ENCODE measurements at regions not wholly inside any gene's neighbourhood (a gene's known extent, or its start where the extent isn't known, plus 50 kb on each side); places are given as distances from the start of the nearest gene placed in this dataset.

DNA sequence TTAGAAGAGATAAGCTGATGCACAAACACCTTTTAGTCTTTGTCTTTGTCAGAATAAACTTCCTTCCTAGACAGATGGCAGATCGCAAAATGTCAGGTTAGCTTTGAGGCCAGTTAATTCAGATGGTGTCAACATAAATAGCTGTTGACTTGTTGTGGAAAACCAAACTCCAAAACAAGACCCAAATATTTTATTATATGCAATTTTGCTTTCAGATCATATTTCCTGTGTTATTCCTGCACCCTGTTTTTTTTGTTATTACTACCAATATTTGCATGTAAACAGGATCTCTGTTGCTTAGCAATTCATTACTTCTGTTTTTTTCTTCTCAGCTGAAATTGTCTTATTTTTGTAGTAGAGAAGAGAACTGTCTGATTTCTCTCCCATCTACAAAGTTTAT is 316.0 kb downstream of the ETS1 start:
- in situ Hi-C loops (cut with HindIII; ENCODE audit: low sequenced_read_pairs) = no loop called here

DNA sequence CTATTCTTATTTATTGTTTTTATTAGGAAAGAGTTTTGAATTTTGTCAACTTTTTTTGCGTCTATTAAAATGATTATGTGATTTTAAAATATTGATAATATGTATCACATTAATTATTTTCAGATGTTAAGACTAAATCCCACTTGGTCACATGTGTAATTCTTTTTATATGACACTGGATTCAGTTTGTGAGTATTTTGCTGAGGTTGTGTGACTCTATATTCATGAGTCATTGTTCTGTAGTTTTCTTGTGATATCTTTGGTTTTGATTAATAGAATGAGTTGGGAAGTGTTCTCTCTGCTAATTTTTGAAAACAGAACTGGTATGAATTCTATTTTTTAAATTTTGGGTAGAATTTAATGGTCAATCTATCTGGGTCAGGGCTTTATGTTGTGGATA is 317.9 kb downstream of the ETS1 start:
- in situ Hi-C loops (cut with HindIII; ENCODE audit: low sequenced_read_pairs) = no loop called here

DNA sequence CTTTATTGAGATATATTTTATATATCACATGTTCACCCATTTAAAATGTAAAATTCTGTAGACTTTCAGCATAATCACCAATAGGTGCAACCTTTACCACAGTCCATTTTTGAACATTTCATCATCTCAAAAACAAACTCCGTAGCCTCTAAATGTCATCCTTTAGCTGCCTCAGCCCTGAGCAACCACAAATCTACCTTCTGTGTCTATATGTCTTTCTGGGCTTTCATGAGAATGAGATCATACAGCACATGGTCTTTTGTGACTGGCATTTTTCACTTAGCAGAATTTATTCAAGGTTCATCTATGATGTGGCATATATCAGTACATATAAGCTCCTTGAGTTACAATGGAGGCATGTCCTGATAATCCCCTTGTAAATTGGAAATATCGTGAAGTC is 320.5 kb downstream of the ETS1 start:
- in situ Hi-C loops (cut with HindIII; ENCODE audit: low sequenced_read_pairs) = no loop called here

GRCh38 chr11:128262463-128263345 is 324.7 kb downstream of the ETS1 start:
- in situ Hi-C loops (cut with HindIII; ENCODE audit: low sequenced_read_pairs) = no loop called here

- in situ Hi-C loops (cut with HindIII; ENCODE audit: low sequenced_read_pairs) = no loop called here
Observed at GRCh38 chr11:128261011-128261421, 326.3 kb downstream of the ETS1 start.

DNA sequence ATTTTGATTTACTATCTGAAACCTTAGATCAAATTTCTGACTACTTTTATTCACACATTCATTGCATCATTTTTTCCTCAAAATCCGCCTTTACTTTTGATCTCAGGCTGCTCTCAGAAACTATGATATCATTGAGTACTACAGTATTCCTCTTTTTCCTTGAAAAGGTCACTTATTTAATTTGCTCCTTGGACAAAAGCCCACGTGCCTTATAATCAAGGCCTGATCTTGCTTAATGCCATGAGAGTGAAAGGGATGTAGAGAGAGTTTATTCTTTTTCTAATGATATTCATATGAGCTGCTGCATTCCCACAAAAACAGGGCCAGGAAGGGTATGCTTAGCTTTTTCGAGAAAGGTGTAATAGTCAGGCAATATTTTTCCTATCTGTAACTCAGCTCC is 327.0 kb downstream of the ETS1 start:
- in situ Hi-C loops (cut with HindIII; ENCODE audit: low sequenced_read_pairs) = no loop called here

- in situ Hi-C loops (cut with HindIII; ENCODE audit: low sequenced_read_pairs) = no loop called here
Observed at GRCh38 chr11:128259816-128260215, 327.5 kb downstream of the ETS1 start.

DNA sequence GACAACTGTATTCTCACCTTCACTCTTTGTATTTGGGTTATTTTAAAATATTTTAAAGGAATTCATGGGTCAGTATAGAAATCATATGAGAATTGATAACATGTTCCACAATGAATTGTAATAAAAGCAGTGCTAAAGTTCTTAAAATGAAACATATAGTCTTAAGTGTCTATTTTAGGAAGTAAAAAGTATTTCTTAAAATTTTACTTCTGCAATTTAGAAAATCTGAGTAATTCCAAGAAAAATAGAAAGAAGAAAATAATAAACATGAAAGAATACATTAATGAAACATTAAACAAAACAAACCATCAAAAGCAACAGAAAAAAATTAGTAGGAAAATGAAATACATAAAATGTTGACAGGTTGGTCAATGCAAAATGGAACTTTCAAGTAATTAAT is 332.4 kb downstream of the ETS1 start:
- in situ Hi-C loops (cut with HindIII; ENCODE audit: low sequenced_read_pairs) = no loop called here

GRCh38 chr11:128251140-128251539 is 336.2 kb downstream of the ETS1 start:
- in situ Hi-C loops (cut with HindIII; ENCODE audit: low sequenced_read_pairs) = no loop called here

- in situ Hi-C loops (cut with HindIII; ENCODE audit: low sequenced_read_pairs) = no loop called here
Observed at GRCh38 chr11:128250482-128250881, 336.9 kb downstream of the ETS1 start.

DNA sequence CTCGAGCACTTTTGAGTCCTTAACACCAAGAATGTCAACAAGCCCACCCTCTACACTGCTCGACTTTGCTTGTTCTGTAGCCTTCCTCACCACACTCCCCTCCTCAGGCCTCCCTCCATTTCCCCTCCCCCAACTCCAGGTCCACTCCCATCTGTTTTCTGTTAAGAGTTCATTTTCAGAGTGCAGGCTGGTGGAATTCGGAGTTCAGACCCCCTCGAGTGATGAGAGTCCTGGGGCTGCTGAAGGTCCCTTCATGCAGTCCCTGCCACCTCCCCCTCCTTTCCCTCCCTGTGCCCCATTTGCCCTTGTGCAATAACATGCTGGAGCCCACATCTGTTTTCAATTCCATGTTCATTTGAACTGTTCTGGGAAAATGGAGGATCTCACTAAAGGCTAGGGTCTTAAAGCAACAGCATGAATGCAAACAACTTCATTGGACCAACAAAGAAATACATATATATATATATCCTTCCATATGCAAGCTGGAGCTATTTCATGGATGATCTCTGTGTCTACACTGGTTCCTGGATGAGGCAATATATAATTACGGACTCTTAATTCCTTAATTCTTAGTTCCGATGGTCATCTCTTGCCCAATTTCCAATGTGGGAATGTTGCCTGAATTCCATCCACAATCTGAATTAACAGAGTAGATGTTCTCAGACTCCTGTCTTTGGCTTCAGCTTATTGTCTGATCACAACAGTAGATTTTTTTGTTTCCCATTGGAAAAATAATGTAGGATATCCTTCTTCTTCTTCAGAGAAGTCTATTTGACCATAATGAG is 340.4 kb downstream of the ETS1 start:
- in situ Hi-C loops (cut with HindIII; ENCODE audit: low sequenced_read_pairs) = no loop called here

GRCh38 chr11:128246364-128246801 is 341.0 kb downstream of the ETS1 start:
- in situ Hi-C loops (cut with HindIII; ENCODE audit: low sequenced_read_pairs) = no loop called here

DNA sequence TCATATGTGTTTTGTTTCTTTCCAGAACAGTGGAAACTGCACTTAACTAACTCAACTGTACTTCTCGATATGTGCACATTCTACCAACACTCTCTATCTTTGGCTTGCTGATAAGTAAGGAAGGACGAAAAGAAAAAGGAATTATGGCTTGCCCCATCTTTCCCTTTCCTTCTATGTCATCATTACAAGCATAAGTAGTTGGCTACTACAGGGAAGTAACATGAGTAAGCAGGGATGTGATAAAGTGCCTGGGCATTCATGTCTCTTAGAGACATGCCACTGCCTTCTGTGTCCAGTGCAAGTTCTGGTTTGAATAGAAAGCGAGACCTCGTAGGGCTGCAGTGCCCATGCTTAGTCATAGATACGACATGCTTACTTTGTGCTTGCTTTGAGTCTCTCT is 342.5 kb downstream of the ETS1 start:
- in situ Hi-C loops (cut with HindIII; ENCODE audit: low sequenced_read_pairs) = no loop called here

DNA sequence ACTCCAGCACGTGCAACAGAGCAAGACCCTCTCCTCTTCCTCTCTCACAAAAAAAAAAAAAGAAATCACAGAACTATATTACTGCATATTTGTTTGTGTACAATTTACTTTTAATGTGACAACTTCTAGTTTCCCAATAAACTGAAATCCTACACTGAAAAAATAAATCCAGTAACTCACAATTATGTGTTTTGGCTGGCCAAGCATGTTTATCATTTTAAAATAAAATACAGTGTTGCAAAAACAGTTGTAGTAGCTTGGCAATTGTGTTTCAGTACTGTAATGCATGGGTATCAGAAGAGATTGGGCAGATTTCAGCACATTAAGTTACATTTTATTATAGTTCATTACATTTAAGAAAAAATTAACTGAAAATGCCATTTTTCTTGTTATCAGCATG is 344.9 kb downstream of the ETS1 start:
- in situ Hi-C loops (cut with HindIII; ENCODE audit: low sequenced_read_pairs) = no loop called here

- in situ Hi-C loops (cut with HindIII; ENCODE audit: low sequenced_read_pairs) = no loop called here
Observed at GRCh38 chr11:128240546-128240945, 346.8 kb downstream of the ETS1 start.

DNA sequence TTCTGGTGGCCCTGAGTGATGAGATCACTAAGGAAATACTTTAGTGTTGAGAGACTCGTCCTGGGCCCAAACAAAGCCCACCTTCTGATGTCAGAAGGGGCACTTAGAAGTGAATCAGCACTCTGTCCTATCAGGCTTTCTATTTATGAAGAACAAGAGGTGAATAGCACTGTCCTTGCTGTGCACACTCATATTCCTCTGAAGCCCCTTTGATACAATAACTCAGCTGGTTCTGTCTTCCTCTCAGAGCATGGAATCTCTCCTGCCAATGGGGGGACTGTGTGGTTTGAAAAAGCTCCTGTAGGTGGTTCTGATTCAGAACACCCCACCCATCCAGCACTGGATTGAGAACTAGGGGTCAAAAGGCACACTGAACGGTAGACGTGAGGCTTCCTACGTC is 348.1 kb downstream of the ETS1 start:
- in situ Hi-C loops (cut with HindIII; ENCODE audit: low sequenced_read_pairs) = no loop called here

GRCh38 chr11:128238521-128239265 is 348.7 kb downstream of the ETS1 start:
- in situ Hi-C loops (cut with HindIII; ENCODE audit: low sequenced_read_pairs) = no loop called here

DNA sequence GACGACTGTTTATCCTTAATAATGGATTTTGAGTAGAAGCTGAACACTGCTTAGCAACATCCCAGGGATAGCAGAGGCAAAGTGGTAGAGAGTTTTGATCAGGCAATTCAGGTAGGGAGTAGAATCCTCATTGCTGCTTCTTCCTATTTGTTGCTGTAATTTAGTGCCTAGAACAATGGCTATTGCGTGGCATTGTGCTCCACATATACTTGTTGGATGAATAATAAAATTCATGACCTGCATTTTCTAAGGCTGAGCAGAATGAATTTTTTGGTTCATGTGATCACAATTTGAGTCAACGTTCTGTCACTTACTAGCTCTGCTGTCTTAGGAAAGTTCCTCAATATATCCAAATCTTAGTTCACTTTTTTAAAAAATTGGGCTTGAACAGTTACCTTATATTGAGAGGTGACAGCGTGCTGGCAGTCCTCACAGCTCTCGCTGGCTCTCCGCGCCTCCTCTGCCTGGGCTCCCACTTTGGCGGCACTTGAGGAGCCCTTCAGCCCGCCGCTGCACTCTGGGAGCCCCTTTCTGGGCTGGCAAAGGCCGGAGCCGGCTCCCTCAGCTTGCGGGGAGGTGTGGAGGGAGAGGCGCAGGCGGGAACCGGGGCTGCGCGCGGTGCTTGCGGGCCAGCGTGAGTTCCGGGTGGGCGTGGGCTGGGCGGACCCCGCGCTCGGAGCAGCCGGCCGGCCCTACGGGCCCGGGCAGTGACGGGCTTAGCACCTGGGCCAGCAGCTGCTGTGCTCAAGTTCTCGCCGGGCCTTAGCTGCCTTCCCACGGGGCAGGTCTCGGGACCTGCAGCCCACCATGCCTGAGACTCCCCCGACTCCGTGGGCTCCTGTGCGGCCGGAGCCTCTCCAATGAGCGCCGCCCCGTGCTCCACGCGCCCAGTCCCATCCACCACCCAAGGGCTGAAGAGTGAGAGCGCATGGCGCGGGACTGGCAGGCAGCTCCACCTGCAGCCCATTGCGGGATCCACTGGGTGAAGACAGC is 350.6 kb downstream of the ETS1 start:
- in situ Hi-C loops (cut with HindIII; ENCODE audit: low sequenced_read_pairs) = no loop called here

GRCh38 chr11:128235958-128236357 is 351.4 kb downstream of the ETS1 start:
- in situ Hi-C loops (cut with HindIII; ENCODE audit: low sequenced_read_pairs) = no loop called here

- in situ Hi-C loops (cut with HindIII; ENCODE audit: low sequenced_read_pairs) = no loop called here
Observed at GRCh38 chr11:128235426-128235825, 351.9 kb downstream of the ETS1 start.

Data from DLD1 (cell line).